ENCODE measurements at regions not wholly inside any gene's neighbourhood (a gene's known extent, or its start where the extent isn't known, plus 50 kb on each side); places are given as distances from the start of the nearest gene placed in this dataset.

- TF ChIP-seq CHD1 (IDR thresholded peaks at IDR 0.05; ENCODE audit: low read depth, low read length) (no peak), CBX5 (IDR thresholded peaks at IDR 0.05; ENCODE audit: low read depth, low read length) (no peak), ASH2L (IDR thresholded peaks at IDR 0.05; ENCODE audit: low read length) (peak; percentile 94), CEBPB (IDR thresholded peaks at IDR 0.05; ENCODE audit: low read depth, low read length) (no peak), RBBP5 (IDR thresholded peaks at IDR 0.05; ENCODE audit: borderline replicate concordance, low read depth, low read length) (peak; percentile 62; the same call in 1 of the 2 replicates), CHD2 (IDR thresholded peaks at IDR 0.05; ENCODE audit: low read length) (no peak), SAP30 (IDR thresholded peaks at IDR 0.05; ENCODE audit: insufficient read depth, insufficient replicate concordance, low read length) (no peak), POLR2AphosphoS5 (IDR thresholded peaks at IDR 0.05; ENCODE audit: low read depth, low read length) (no peak), BRCA1 (IDR thresholded peaks at IDR 0.05; ENCODE audit: low read depth, low read length) (no peak)
- TF ChIP-seq, protein P1, sequence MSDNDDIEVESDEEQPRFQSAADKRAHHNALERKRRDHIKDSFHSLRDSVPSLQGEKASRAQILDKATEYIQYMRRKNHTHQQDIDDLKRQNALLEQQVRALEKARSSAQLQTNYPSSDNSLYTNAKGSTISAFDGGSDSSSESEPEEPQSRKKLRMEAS (IDR thresholded peaks at IDR 0.05): no peak
- TF ChIP-seq, protein P2, sequence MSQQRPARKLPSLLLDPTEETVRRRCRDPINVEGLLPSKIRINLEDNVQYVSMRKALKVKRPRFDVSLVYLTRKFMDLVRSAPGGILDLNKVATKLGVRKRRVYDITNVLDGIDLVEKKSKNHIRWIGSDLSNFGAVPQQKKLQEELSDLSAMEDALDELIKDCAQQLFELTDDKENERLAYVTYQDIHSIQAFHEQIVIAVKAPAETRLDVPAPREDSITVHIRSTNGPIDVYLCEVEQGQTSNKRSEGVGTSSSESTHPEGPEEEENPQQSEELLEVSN (IDR thresholded peaks at IDR 0.05): no peak
Observed at GRCh38 chrX:1108501-1109445, 103.7 kb downstream of the CRLF2 start (continued).

Data from H1 (cell line).